NCI-H1417 treated with DMSO at 0.1 percent for 48 hours (cell line): ENCODE measurements at regions not wholly inside any gene's neighbourhood (a gene's known extent, or its start where the extent isn't known, plus 50 kb on each side); places are given as distances from the start of the nearest gene placed in this dataset.

ENCODE experiments used
- DNase-seq: peaks from one replicate; lab custom pipeline; 2025; lab: John Stamatoyannopoulos, UW

DNA sequence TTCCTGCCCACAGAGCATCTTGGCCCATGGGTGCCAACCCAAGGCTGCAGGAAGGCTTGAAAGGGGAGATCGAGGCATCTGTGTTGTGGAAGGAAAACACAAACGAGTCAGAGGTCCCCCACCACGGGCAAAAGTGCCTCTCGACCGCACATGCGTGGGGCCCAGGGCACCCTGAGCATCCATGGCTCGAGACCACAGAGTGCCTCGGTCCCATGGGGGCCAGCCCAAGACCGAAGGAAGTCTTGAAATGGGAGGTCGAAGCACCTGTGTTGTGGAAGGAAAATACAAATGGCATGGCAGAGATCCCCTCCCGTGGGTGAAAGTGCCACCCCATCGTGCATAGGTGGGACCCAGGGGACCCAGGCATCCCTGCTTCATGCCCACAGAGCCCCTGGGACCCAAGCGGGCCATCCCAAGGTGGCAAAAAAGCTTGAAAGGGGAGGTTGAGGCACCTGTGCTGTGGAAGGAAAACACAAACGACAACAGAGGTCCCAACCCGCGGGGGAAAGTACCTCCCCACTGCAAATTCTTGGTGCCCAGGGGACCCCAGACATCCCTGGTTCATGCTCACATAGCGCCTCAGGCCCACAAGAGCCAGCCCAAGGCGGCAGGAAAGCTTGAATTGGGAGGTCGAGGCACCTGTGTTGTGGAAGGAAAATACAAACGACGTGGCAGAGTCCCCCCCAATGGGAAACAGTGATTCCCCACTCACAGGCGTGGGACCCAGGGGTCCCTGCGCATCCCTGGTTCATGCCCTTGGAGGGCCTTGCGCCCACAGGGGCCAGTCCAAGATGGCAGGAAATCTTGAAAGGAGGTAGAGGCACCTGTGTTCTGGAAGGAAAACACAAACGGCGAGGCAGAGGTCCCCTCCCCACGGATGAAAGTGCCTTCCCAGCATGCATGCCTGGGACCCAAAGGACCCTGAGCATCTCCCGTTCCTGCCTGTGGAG lies 373.0 kb downstream of the ALG10 start:
- no peak for DNase-seq

DNA sequence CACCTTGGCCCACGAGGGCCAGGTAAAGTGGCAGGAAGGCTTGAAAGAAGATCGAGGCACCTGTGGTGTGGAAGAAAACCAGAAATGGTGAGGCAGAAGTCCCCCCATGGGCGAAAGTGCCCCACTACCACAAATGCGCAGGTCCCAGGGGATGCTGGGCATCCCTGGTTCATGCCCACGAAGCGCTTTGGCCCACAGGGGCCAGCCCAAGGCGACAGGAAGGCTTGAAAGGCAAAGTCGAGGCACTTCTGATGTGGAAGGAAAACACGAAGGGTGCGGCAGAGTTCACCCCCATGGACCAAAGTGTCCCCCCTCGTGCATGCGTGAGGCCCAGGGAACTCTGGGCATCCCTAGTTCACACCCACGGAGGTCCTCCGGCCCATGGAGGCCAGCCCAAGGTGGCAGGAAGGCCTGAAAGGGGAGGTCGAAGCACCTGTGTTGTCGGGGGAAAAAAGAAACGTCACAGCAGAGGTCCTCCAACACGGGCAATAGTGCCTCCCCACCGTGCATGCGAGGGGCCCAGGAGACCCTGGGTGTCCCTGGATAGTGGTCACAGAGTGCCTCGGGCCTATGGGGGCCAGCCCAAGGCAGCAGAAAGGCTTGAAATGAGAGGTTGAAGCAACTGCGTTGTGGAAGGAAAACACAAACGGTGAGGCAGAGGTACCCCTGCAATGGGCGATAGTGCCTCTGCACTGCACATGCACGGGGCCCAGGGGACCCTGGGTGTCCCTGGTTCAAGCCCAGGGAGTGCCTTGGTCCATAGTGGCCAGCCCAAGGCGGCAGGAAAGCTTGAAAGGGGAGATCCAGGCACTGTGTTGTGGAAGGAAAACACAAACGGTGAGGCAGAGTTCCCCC lies 373.9 kb downstream of the ALG10 start:
- DNase-seq: no peak

- DNase-seq: no peak
Observed at GRCh38 chr12:34396861-34397590, 374.7 kb downstream of the ALG10 start.

DNA sequence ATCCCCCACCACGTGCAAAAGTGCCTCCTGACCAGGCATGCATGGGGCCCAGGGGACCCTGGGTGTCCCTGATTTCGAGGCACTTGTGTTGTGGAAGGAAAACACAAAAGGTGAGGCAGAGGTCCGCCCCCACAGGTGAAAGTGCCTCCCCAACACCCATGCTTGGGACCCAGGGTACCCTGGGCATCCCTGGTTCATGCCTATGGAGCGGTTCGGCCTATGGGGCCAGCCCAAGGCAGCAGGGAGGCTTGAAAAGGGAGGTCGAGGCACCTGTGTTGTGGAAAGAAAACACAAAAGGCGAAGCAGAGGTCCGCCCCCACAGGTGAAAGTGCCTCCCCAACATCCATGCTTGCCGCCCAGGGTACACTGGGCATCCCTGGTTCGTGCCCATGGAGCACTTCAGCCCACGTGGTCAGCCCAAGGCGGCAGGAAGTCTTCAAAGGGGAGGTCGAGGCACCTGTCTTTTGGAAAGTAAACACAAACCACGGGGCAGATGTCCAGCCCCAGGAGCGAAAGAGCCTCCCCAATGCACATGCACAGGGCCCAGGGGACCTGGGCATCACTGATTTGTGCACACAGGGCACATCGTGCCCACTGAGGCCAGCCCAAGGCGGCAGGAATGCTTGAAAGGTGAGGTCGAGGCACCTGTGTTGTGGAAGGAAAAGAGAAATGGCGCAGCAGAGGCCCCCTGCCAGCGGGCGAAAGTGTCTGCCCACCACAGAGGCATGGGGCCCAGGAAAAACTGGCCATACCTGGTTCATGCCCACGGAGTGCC lies 375.5 kb downstream of the ALG10 start:
- DNase-seq: no peak

GRCh38 chr12:34398366-34398705 lies 376.0 kb downstream of the ALG10 start:
- DNase-seq: no peak

- DNase-seq: no peak
Observed at GRCh38 chr12:34398706-34399630, 376.7 kb downstream of the ALG10 start.

GRCh38 chr12:34399631-34400410 lies 377.5 kb downstream of the ALG10 start:
- no peak for DNase-seq

DNA sequence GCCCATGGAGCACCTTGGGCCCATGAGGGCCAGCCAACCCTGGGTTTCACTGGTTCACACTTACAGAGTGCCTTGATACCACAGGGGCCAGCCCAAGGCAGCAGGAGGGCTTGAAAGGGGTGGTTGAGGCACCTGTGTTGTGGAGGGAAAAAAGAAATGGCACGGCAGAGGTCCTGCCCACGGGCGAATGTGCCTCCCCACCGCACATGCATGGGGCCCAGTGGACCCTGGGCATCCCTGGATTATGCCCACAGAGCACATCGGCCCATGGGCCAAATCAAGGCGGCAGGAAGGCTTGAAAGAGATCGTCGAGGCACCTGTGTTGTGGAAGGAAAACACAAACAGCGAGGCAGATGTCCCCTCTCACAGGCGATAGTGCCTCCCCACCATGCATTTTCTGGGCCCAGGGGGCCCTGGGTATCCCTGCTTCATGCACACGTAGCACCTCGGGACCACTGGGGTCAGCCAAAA lies 378.1 kb downstream of the ALG10 start:
- DNase-seq: no peak

- DNase-seq: no peak
Observed at GRCh38 chr12:34400986-34401658, 378.8 kb downstream of the ALG10 start.

- no peak for DNase-seq
Observed at GRCh38 chr12:34401659-34402227, 379.4 kb downstream of the ALG10 start.

GRCh38 chr12:34402228-34402898 lies 380.1 kb downstream of the ALG10 start:
- DNase-seq: no peak

DNA sequence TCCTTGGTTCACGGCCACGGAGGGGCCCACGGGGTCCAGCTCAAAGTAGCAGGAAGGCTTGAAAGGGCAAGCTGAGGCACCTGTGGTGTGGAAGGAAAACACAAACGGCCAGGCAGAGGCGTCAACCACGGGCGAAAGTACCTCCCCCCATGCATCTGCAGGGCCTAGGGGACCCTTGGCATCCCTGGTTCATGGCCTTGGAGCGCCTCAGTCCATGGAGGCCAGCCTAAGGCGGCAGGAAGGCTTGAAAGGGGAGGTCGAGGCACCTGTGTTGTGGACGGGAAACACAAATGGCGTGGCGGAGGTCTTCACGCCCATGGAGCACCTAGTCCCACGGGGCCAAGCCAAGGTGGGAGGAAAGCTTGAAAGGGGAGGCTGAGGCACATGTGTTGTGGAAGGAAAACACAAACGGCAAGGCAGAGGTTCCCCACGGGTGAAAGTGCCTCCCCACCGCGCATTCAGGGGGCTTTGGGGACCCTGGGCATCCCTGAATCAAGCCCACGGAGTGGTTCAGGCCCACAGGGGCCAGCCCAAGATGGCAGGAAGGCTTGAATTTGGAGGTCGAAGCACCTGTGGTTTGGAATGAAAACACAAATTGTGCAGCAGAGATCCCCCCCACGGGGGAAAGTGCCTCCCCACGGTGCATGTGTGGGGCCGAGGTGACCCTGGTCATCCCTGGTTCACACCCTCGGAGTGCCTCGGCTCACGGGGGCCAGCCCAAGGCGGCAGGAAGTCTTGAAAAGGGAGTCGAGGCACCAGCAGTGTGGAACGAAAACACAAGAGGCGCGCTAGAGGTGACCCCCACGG lies 380.8 kb downstream of the ALG10 start:
- no peak for DNase-seq

DNA sequence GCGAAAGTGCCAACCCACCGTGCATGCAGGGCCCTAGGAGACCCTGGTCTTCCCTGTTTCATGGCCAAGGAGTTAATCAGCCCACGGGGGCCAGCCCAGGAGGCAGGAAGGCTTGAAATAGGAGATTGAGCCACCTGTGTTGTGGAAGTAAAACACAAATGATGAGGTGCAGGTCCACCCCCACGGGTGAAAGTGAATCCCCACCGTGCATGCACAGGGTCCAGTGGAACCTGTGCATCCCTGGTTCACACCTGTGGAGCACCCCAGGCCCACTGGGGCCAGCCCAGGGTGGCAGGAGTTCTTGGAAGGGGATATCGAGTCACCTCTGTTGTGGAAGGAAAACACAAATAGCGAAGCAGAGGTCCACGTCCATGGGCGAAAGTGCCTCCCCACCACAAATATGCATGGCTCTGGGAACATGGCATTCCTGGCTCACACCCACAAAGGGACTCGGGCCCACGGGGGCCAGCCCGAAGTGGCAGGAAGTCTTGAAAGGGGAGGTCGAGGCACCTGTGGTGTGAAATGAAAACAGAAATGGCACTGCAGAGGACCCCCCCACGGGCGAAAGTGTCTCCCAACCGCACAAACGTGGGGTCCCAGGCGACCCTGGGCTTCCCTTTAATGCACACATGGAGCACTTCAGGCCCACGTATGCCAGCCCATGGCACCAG lies 381.5 kb downstream of the ALG10 start:
- no peak for DNase-seq

GRCh38 chr12:34404377-34405285 lies 382.3 kb downstream of the ALG10 start:
- no peak for DNase-seq
